Activated CD4-positive, alpha-beta memory T cell treated with anti-CD3 and anti-CD28 coated beads for 36 hours (primary cell): ENCODE measurements at regions not wholly inside any gene's neighbourhood (a gene's known extent, or its start where the extent isn't known, plus 50 kb on each side); places are given as distances from the start of the nearest gene placed in this dataset.
"Not testable (repeated sequence)": the region's sequence is repeated elsewhere in the genome, so short reads cannot be mapped to it uniquely, and the experiment has no call there.

ENCODE experiments used
- CTCF ChIA-PET: fragments of 350-600 bp; sonication (Branson Sonifier 250); formaldehyde crosslinking; loops from one replicate; lab custom pipeline; 2021; ENCODE audit warnings: antibody characterized with exemption, inconsistent platforms; lab: Charles Lee
- POLR2A ChIA-PET: fragments of 350-600 bp; sonication (Branson Sonifier 250); formaldehyde crosslinking; loops from one replicate; lab custom pipeline; 2021; ENCODE audit warnings: antibody characterized with exemption; lab: Charles Lee
- DNase-seq: peaks from one replicate; pipeline ENCODE4 v3.0.0-alpha.2; 2020
- H3K27ac Mint-ChIP-seq: one replicate; pipeline ENCODE4 v1.8.0; 2021; ENCODE audit warnings: mixed read lengths
- H3K27me3 Mint-ChIP-seq: one replicate; pipeline ENCODE4 v1.8.0; 2021; ENCODE audit warnings: mixed read lengths
- H3K36me3 Mint-ChIP-seq: one replicate; pipeline ENCODE4 v1.8.0; 2021; ENCODE audit warnings: mixed read lengths
- H3K4me1 Mint-ChIP-seq: one replicate; pipeline ENCODE4 v1.8.0; 2021; ENCODE audit warnings: low read depth, mixed read lengths
- H3K4me3 Mint-ChIP-seq: one replicate; pipeline ENCODE4 v1.8.0; 2021; ENCODE audit warnings: mild to moderate bottlenecking, mixed read lengths
- H3K9me3 Mint-ChIP-seq: one replicate; pipeline ENCODE4 v1.8.0; 2021; ENCODE audit warnings: mixed read lengths
- intact Hi-C: fragments of 100-400 bp; cut with micrococcal nuclease; formaldehyde crosslinking; loops from one replicate; pipeline ENCODE4 v1.15.1; 2023

DNA sequence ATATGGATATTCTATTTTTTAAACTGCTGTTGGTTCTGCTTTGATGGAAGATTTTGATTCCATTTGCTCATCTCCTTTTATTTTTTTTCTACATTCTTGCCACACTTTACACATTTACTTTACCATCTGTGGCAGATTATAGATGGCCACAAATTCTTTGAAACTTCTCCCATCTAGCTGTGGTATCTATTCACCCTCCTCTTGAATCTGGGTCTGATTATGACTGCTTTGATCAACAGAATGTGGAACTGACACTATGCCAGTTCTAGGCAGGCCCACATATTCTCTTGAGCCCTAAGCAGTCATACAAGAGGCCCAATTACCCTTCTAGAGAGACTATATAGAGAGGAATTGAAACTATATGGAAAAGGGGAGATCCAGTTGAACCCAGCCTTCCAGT is 439.0 kb upstream of the PTGER4 start:
- Mint-ChIP-seq H3K27me3 (no peaks in the 10 kb centered on the region), H3K27ac (peak overlapping the region; percentile 92), H3K4me3 (peak overlapping the region; percentile 21), H3K36me3 (peaks cover 23% of the 10 kb centered on the region), H3K9me3 (peaks cover 22% of the 10 kb centered on the region), H3K4me1 (peaks cover 37% of the 10 kb centered on the region)
- intact Hi-C loops, result loop anchor here (1.0 to 2.0 kb wide), 7 partner anchors 16 to 250 kb away; no protein-coding TSS in a partner anchor
- POLR2A ChIA-PET, result interaction anchor here (0.9 to 1.7 kb wide), 4 partner anchors 16 to 246 kb away, joined by 3 to 13 read pairs (median 4); no protein-coding TSS in a partner anchor
- DNase-seq, result no peak
- CTCF ChIA-PET, result interaction anchor here (1.0 to 1.1 kb wide), 2 partner anchors 37 to 444 kb away, joined by 3 to 4 read pairs; no protein-coding TSS in a partner anchor

DNA sequence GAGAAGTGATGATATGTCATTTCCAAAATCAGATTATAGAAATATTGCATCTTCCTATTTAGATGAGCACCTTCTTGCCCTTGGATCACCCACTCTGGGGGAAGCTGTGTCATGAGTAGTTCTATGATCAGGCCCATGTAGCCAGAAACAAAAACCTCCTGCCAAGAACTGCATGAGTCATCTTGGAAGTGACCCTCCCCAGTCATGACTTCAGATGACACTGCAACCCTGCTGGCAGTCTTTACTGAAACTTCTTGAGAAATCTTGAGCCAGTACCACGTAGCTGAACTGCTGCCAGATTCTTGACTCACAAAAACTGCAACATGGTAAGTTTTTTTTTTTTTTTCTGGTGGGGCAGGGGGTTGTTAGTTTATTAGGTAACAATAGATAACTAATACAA is 439.6 kb upstream of the PTGER4 start:
- Mint-ChIP-seq H3K36me3 (peaks cover 23% of the 10 kb centered on the region), H3K9me3 (peaks cover 22% of the 10 kb centered on the region), H3K4me3 (peak overlapping the region; percentile 21), H3K27ac (peak overlapping the region; percentile 92), H3K27me3 (no peaks in the 10 kb centered on the region), H3K4me1 (peaks cover 42% of the 10 kb centered on the region)
- intact Hi-C loops, result loop anchor here (1.0 to 2.0 kb wide), 7 partner anchors 16 to 250 kb away; no protein-coding TSS in a partner anchor
- POLR2A ChIA-PET, result interaction anchor here (0.6 to 1.7 kb wide), 5 partner anchors 16 to 246 kb away, joined by 3 to 13 read pairs (median 5); no protein-coding TSS in a partner anchor
- DNase-seq, result peak; percentile 84
- CTCF ChIA-PET, result interaction anchor here (0.6 to 1.2 kb wide), 4 partner anchors 15 to 444 kb away, joined by 3 to 4 read pairs (median 3); no protein-coding TSS in a partner anchor

DNA sequence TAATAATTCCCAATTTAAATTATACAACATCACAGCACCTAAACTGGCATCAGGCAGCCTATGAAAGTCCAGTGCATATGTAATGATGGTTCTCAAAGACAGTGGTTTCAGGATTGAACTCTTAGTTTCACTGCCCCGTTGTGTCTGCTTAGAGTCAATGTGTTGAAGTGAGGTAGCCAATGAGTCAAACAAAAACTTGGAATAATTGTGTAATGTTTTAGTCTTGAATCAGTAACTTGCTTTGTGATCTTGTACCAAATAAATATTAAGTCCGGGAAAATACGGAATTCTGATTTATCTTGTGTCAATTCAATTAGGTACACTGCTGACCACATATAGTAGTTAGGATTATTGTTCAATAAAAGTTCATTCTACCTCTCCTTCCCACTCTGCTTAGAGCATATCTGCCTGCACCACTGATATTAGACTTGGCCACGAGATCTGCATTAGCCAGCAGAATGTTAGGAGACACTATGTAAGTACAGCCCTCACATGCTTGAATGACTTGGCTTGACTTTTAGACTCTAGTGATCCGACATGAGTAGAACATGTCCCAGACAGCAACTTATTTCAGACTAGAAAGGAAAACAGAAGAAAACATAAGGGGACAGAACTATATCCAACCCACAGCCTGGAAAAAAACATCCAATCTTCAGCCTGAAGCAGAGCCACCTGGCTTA is 441.5 kb upstream of the PTGER4 start:
- CTCF ChIA-PET, result no interaction called here
- DNase-seq, result no peak
- peaks cover 45% of the 10 kb centered on the region for H3K4me1 Mint-ChIP-seq
- no peaks in the 10 kb centered on the region for H3K27me3 Mint-ChIP-seq
- peaks cover 22% of the 10 kb centered on the region for H3K9me3 Mint-ChIP-seq
- H3K27ac Mint-ChIP-seq, result no peak overlapping the region
- H3K36me3 Mint-ChIP-seq, result peaks cover 21% of the 10 kb centered on the region
- POLR2A ChIA-PET, result no interaction called here
- H3K4me3 Mint-ChIP-seq, result no peak overlapping the region
- intact Hi-C loops, result no loop called here

DNA sequence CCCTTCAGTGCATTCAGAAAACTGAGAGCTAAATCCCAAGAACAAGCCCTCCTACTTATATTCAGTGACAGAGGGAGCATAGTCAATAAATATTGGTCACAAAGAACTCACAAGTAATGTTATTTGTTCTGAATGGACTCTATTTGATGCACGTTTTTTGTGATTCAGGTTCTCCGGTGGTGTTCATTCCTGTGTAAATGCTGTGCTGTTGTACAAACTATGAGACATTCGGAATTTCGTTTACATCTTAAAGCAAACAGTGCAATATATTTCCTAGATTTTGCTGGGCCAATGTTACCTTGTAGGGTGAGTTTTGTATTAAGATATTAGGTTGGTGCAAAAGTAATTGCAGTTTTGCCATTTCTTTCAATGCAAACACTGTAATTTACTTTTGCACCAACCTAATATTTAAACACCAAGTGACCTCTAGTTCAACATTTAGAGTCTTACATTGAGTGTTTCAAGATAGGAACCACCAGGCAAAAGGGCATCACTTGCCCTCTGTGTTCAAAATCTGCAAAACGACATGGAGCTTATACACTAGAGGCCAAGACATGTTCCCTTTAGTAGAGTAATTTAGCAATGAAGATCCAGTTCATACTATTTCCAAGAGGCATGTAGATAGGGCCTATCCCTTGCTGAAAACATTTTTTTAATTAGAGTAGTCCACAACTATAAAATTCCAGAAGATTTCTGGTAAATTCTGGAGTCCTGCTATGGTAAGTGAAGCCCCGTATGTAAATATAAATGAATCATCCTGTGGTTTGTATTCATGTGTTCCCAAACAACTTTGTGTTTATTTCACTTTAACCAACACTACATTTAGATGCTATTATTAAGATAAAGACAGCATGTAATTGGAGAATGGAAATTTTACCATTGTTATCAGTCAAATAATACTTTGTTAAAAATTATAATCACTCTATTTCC is 444.0 kb upstream of the PTGER4 start:
- Mint-ChIP-seq H3K36me3 (peaks cover 11% of the 10 kb centered on the region), H3K4me1 (peaks cover 41% of the 10 kb centered on the region), H3K27ac (no peak overlapping the region), H3K27me3 (no peaks in the 10 kb centered on the region), H3K4me3 (no peak overlapping the region), H3K9me3 (peaks cover 14% of the 10 kb centered on the region)
- CTCF ChIA-PET, result interaction anchor here (1.0 kb wide), 1 partner anchor 239 kb away, joined by 3 read pairs; no protein-coding TSS in a partner anchor
- no peak for DNase-seq
- POLR2A ChIA-PET, result no interaction called here
- intact Hi-C loops, result no loop called here

- DNase-seq, result no peak
- CTCF ChIA-PET, result no interaction called here
- H3K4me1 Mint-ChIP-seq, result peaks cover 24% of the 10 kb centered on the region
- intact Hi-C loops, result no loop called here
- peaks cover 1% of the 10 kb centered on the region for H3K36me3 Mint-ChIP-seq
- no peaks in the 10 kb centered on the region for H3K27me3 Mint-ChIP-seq
- H3K27ac Mint-ChIP-seq, result no peak overlapping the region
- no peaks in the 10 kb centered on the region for H3K9me3 Mint-ChIP-seq
- no peak overlapping the region for H3K4me3 Mint-ChIP-seq
- POLR2A ChIA-PET, result no interaction called here
These were observed 446.4 kb upstream of the PTGER4 start for GRCh38 chr5:40233268-40233667.

GRCh38 chr5:40227931-40228330 is 451.8 kb upstream of the PTGER4 start:
- ChIA-PET CTCF (no interaction called here), POLR2A (no interaction called here)
- no peak for DNase-seq
- intact Hi-C loops, result loop anchor here (10.0 kb wide), 1 partner anchor 1053 kb away; no protein-coding TSS in a partner anchor
- Mint-ChIP-seq H3K27me3 (no peaks in the 10 kb centered on the region), H3K4me3 (no peak overlapping the region), H3K36me3 (no peaks in the 10 kb centered on the region), H3K27ac (no peak overlapping the region), H3K9me3 (no peaks in the 10 kb centered on the region), H3K4me1 (peaks cover 41% of the 10 kb centered on the region)

- Mint-ChIP-seq H3K27ac (no peak overlapping the region), H3K27me3 (no peaks in the 10 kb centered on the region), H3K9me3 (no peaks in the 10 kb centered on the region), H3K36me3 (no peaks in the 10 kb centered on the region), H3K4me1 (peaks cover 45% of the 10 kb centered on the region), H3K4me3 (no peak overlapping the region)
- intact Hi-C loops, result loop anchor here (10.0 kb wide), 1 partner anchor 1053 kb away; no protein-coding TSS in a partner anchor
- ChIA-PET CTCF (no interaction called here), POLR2A (no interaction called here)
- no peak for DNase-seq
These were observed 452.3 kb upstream of the PTGER4 start for GRCh38 chr5:40227366-40227765.

DNA sequence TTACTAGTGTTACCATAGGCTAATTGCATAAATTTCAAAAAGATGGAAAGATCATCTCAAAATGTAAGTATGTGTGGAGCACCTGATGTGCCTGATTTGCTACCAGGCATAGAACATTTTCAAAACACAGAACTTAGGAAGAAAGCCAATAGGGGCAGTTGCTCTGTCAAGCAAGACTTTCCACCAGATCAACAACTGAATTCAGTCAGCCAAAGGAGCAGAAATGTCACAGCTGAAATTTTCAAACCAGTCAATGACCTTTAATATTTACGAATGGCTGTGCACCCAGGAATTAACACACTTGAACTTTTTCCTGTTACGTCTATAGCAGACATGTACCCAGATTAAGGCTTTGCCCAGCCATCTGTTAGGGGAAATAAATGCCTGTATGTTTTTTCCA is 452.8 kb upstream of the PTGER4 start:
- POLR2A ChIA-PET, result no interaction called here
- CTCF ChIA-PET, result no interaction called here
- no peaks in the 10 kb centered on the region for H3K27me3 Mint-ChIP-seq
- H3K4me1 Mint-ChIP-seq, result peaks cover 48% of the 10 kb centered on the region
- H3K9me3 Mint-ChIP-seq, result no peaks in the 10 kb centered on the region
- intact Hi-C loops, result loop anchor here (10.0 kb wide), 1 partner anchor 1052 kb away; no protein-coding TSS in a partner anchor
- H3K4me3 Mint-ChIP-seq, result no peak overlapping the region
- DNase-seq, result no peak
- H3K36me3 Mint-ChIP-seq, result peaks cover 2% of the 10 kb centered on the region
- peak overlapping the region; percentile 42 for H3K27ac Mint-ChIP-seq

DNA sequence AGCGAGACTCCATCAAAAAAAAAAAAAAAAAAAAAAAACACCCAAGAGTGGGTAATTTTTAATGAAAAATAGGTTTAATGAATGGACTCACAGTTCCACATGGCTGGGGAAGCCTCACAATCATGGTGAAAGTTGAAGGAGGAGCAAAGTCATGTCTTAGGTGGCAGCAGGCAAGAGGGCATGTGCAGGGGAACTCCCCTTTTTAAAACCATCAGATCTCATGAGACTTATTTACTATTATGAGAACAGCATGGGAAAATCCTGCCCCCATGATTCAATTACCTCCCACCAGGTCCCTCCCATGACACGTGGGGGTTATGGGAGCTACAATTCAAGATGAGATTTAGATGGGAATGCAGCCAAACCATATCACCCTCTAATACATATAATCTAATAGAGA is 454.6 kb upstream of the PTGER4 start:
- Mint-ChIP-seq H3K4me1 (peaks cover 62% of the 10 kb centered on the region), H3K27ac (peak overlapping the region; percentile 95), H3K4me3 (peak overlapping the region; percentile 39)
- POLR2A ChIA-PET, result interaction anchor here (1.0 to 3.3 kb wide), 6 partner anchors 15 to 457 kb away, joined by 4 to 32 read pairs (median 17); partner anchors contain the start of gene PTGER4
- DNase-seq, result peak; percentile 68
- CTCF ChIA-PET, result interaction anchor here (0.7 kb wide), 1 partner anchor 15 kb away, joined by 3 read pairs; no protein-coding TSS in a partner anchor
- not testable (repeated sequence) for H3K36me3 Mint-ChIP-seq, H3K9me3 Mint-ChIP-seq, H3K27me3 Mint-ChIP-seq
- intact Hi-C loops, result loop anchor here (2.0 to 10.0 kb wide), 2 partner anchors 610 to 1050 kb away; partner anchors contain the start of gene RPL37

DNA sequence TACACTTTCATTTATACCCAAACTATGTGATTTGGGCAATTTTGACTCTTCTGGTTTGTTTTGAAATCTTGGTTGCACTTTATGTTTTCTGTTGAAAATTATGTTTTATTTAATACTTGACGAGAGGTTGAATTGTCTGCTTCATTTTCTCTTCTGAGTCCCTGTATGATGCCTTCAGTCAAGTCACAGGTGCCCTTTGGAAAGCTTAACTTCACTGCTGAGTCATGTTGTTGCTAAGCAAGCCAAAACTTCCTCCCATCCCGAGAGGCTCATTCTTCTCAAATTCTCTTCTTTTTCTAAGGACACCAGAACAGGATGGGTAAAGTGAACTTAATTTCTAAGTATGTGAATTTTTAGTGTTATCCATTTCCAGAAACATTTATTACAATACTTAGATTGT is 455.3 kb upstream of the PTGER4 start:
- no peak for DNase-seq
- Mint-ChIP-seq H3K9me3 (no peaks in the 10 kb centered on the region), H3K27me3 (no peaks in the 10 kb centered on the region), H3K36me3 (peaks cover 9% of the 10 kb centered on the region), H3K4me3 (peak overlapping the region; percentile 59), H3K4me1 (peaks cover 66% of the 10 kb centered on the region), H3K27ac (peak overlapping the region; percentile 95)
- intact Hi-C loops, result loop anchor here (1.0 to 10.0 kb wide), 20 partner anchors 14 to 1050 kb away; partner anchors contain the start of genes RPL37 and TTC33
- ChIA-PET CTCF (interaction anchor here (1.0 to 1.1 kb wide), 3 partner anchors 160 to 275 kb away, joined by 3 to 4 read pairs (median 4); no protein-coding TSS in a partner anchor), POLR2A (interaction anchor here (1.0 to 3.3 kb wide), 18 partner anchors 14 to 467 kb away, joined by 3 to 32 read pairs (median 6); partner anchors contain the start of gene PTGER4)

DNA sequence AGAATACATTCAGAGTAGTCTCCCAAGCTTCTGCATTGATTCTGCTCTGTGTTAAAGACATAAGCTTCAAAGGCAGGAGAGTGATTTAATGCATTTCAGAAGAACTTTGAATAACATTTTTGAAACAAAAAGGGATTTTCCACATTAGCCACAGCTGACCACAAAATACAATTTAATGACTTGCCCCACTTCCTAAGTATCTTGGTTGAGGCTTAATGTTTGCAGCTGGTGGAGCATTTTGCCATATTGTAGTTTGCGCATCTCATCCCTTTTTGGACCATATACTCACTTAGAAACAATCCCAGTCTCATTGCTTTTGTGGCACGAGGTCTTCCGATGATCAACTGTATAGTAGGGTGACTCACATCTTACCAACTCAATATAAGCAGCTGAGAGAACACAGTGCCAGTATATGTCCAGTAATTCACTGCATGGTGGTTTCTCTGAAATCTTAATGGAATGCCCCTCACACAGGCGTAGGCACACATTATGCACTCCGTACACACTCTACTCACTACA is 455.8 kb upstream of the PTGER4 start:
- H3K9me3 Mint-ChIP-seq, result peaks cover 5% of the 10 kb centered on the region
- CTCF ChIA-PET, result interaction anchor here (0.9 to 1.1 kb wide), 4 partner anchors 161 to 275 kb away, joined by 3 to 4 read pairs (median 4); no protein-coding TSS in a partner anchor
- peaks cover 66% of the 10 kb centered on the region for H3K4me1 Mint-ChIP-seq

More for the DNA sequence above, 455.8 kb upstream of the PTGER4 start:
- POLR2A ChIA-PET, result interaction anchor here (0.5 to 3.3 kb wide), 20 partner anchors 13 to 467 kb away, joined by 3 to 32 read pairs (median 5); partner anchors contain the start of gene PTGER4
- peak; percentile 67 for DNase-seq
- intact Hi-C loops, result loop anchor here (1.0 to 10.0 kb wide), 20 partner anchors 14 to 1049 kb away; partner anchors contain the start of genes RPL37 and TTC33
- Mint-ChIP-seq H3K27ac (peak overlapping the region; percentile 95), H3K27me3 (no peaks in the 10 kb centered on the region), H3K4me3 (peak overlapping the region; percentile 59), H3K36me3 (peaks cover 13% of the 10 kb centered on the region)
